HepG2 (cell line): ENCODE measurements at regions not wholly inside any gene's neighbourhood (a gene's known extent, or its start where the extent isn't known, plus 50 kb on each side); places are given as distances from the start of the nearest gene placed in this dataset.

ENCODE experiments used
- ATAC-seq: fragments of 200-7000 bp; cut with Tn5 transposase; 3 replicates; pipeline ENCODE4 v1.9.1; 2020; ENCODE audit warnings: mild to moderate bottlenecking, moderate library complexity
- BruUV-seq: library from RNA; stranded (reverse); fragments of 400-500 nt; replicated peaks from 2 replicates; lab custom pipeline; 2021; lab: Mats Ljungman, UMichigan
- CTCF ChIA-PET: fragments of 300-600 bp; formaldehyde crosslinking; extraction: SDS; loops from one replicate; lab custom pipeline; 2021; ENCODE audit warnings: low total read pairs, inconsistent platforms, low intra/inter-chr PET ratio; lab: Yijun Ruan, JAX
- POLR2A ChIA-PET: fragments of 350-600 bp; sonication (Branson Sonifier 250); formaldehyde crosslinking; loops from one replicate; lab custom pipeline; 2020; ENCODE audit warnings: antibody characterized with exemption, inconsistent platforms; lab: Yijun Ruan, JAX
- DNase-seq: peaks from one replicate; pipeline ENCODE4 v3.0.0-alpha.2; 2015; ENCODE audit warnings: low spot score
- FAIRE-seq: peaks from 3 replicates; lab custom pipeline; 2011; peaks lifted over from hg19 to GRCh38; lab: Jason Lieb, UNC
- H2AFZ ChIP-seq: one replicate; pipeline ENCODE4 v1.6.1; 2011; ENCODE audit warnings: low read length, inconsistent platforms
- H3K27ac ChIP-seq: fragments of 300-600 bp; 3 replicates; pipeline ENCODE4 v1.8.0; 2011; ENCODE audit warnings: mixed run types, mild to moderate bottlenecking, mixed read lengths, low read length, inconsistent platforms; ENCODE audit not compliant: insufficient read depth; ENCODE audit errors: extremely low read length
- H3K27me3 ChIP-seq, 2 experiments: fragments of 200-600 bp in 1 of 2; 2 replicates in 1 of 2; 3 replicates in 1 of 2; pipeline versions ENCODE4 v1.6.0 to v1.8.0; 2011; ENCODE audit warnings: low read length in 2 of 2, mild to moderate bottlenecking in 2 of 2, moderate library complexity in 2 of 2, inconsistent platforms in 1 of 2; ENCODE audit not compliant: insufficient read depth in 2 of 2, control insufficient read depth in 1 of 2
- H3K36me3 ChIP-seq, 2 experiments: fragments of 200-600 bp in 1 of 2; replicated peaks in 1 of 2; 2 replicates in 1 of 2; 3 replicates in 1 of 2; pipeline versions ENCODE4 v1.5.1 to v1.8.0; 2011; ENCODE audit warnings: low read length in 2 of 2, inconsistent platforms in 1 of 2; ENCODE audit not compliant: insufficient read depth in 2 of 2, control insufficient read depth in 1 of 2
- H3K4me1 ChIP-seq: 2 replicates; pipeline ENCODE4 v1.5.1; 2012; ENCODE audit warnings: low read length, inconsistent platforms; ENCODE audit not compliant: insufficient read depth
- H3K4me2 ChIP-seq: 2 replicates; pipeline ENCODE4 v1.6.0; 2011; ENCODE audit warnings: low read depth, low read length, inconsistent platforms
- H3K4me3 ChIP-seq, 3 experiments: fragments of 200-600 bp in 1 of 3; sonication (generic), shearing (Covaris generic) in 1 of 3; replicated peaks in 1 of 3; 2 replicates each; pipeline ENCODE4 v1.5.1; 2011 to 2016; ENCODE audit warnings: low read length in 3 of 3, inconsistent platforms in 2 of 3, low read depth in 2 of 3, mild to moderate bottlenecking in 2 of 3, control low read depth in 1 of 3, mixed read lengths in 1 of 3; ENCODE audit not compliant: insufficient read depth in 1 of 3
- H3K79me2 ChIP-seq: one replicate; pipeline ENCODE4 v1.6.1; 2011; ENCODE audit warnings: low read length, inconsistent platforms; ENCODE audit not compliant: insufficient read depth
- H3K9ac ChIP-seq: 2 replicates; pipeline ENCODE4 v1.6.0; 2011; ENCODE audit warnings: mild to moderate bottlenecking, low read depth, low read length, inconsistent platforms; ENCODE audit not compliant: insufficient read depth
- H3K9me3 ChIP-seq: 2 replicates; pipeline ENCODE4 v1.5.1; 2012; ENCODE audit warnings: mild to moderate bottlenecking, low read length
- H4K20me1 ChIP-seq: 2 replicates; pipeline ENCODE4 v1.6.0; 2011; ENCODE audit warnings: inconsistent platforms, mild to moderate bottlenecking, low read length, moderate library complexity; ENCODE audit not compliant: insufficient read depth
- CEBPB ChIP-seq: IDR thresholded peaks from 2 replicates; pipeline ENCODE4 v1.6.1; 2011; ENCODE audit warnings: low read depth, low read length, improper control_type of control experiment, borderline replicate concordance
- ELF3 ChIP-seq: IDR thresholded peaks from 2 replicates; pipeline ENCODE4 v1.6.1; 2016; ENCODE audit warnings: missing genetic modification reagents, missing compliant biosample characterization
- EZH2 ChIP-seq: conservative IDR thresholded peaks from 2 replicates; pipeline ENCODE4 v1.6.1; 2012; ENCODE audit warnings: mild to moderate bottlenecking, low read depth, low read length, moderate library complexity
- FOXA3 ChIP-seq: IDR thresholded peaks from 2 replicates; pipeline ENCODE4 v1.6.1; 2016; ENCODE audit warnings: missing genetic modification reagents, missing compliant biosample characterization
- MAFG ChIP-seq: sonication (generic); formaldehyde crosslinking; IDR thresholded peaks from 2 replicates; pipeline ENCODE4 v1.5.1; 2020; ENCODE audit warnings: mild to moderate bottlenecking, missing genetic modification reagents
- ZNF232 ChIP-seq: sonication (generic); formaldehyde crosslinking; IDR thresholded peaks from 2 replicates; pipeline ENCODE4 v1.4.0; 2020; ENCODE audit warnings: missing genetic modification reagents, borderline replicate concordance
- WGBS: methylation state at CpG from one replicate; pipeline ENCODE4 v1.1.6; 2017; ENCODE audit warnings: low lambda C conversion rate; 5-methylcytosine and 5-hydroxymethylcytosine counted together
- in situ Hi-C: cut with HindIII; loops from 2 replicates; pipeline ENCODE4 v1.10.0; 2017; ENCODE audit warnings: low pct_unique_long_range_greater_than_20kb; ENCODE audit not compliant: extremely low pct_ligation_motif_present
- intact Hi-C: fragments of 100-400 bp; cut with micrococcal nuclease; formaldehyde crosslinking; loops from one replicate; pipeline ENCODE4 v1.10.0; 2022; ENCODE audit not compliant: unreplicated experiment
- TF ChIP-seq, protein P1 (sequence below): IDR thresholded peaks from 2 replicates; pipeline ENCODE4 v1.6.1; 2016
- TF ChIP-seq, protein P2 (sequence below): sonication (generic); formaldehyde crosslinking; IDR thresholded peaks from 2 replicates; pipeline ENCODE4 v1.8.1; 2023; ENCODE audit warnings: mild to moderate bottlenecking, missing genetic modification reagents
- TF ChIP-seq, protein P3 (sequence below): sonication (generic); formaldehyde crosslinking; IDR thresholded peaks from 2 replicates; pipeline ENCODE4 v1.4.0; 2020; ENCODE audit warnings: missing genetic modification reagents, mild to moderate bottlenecking, borderline replicate concordance
- TF ChIP-seq, protein P4 (sequence below): sonication (generic); formaldehyde crosslinking; IDR thresholded peaks from 2 replicates; pipeline ENCODE4 v1.8.1; 2023; ENCODE audit warnings: mild to moderate bottlenecking, moderate library complexity, missing genetic modification reagents

DNA sequence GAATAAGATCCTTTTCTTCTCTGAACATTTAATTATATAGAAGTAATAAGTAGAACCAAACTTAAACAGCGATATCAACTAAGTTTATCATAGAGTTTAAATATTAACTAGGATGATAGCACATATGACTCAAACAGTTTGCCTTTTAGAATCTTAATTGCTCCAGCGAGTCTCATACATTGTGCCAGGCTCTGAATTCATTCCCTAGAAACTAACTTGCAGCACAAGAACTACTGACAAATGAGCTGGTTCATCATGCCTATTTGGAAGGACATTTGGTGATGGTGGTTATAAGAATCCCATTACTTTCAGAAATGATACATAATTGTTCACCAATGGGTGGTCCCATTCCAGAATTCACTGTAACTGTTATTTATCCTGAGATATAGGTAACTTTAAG lies 1026.6 kb upstream of the DDX18 start:
- H3K27me3 ChIP-seq = no peaks in the 10 kb centered on the region
- 11% methylated on average over 2 of the region's 2 CpGs for WGBS
- BruUV-seq = no TSS peak
- no peaks in the 10 kb centered on the region for H3K79me2 ChIP-seq
- no peak overlapping the region for H3K4me3 ChIP-seq
- no peaks in the 10 kb centered on the region for H3K36me3 ChIP-seq
- ChIA-PET POLR2A (no interaction called here), CTCF (no interaction called here)
- no peaks in the 10 kb centered on the region for H4K20me1 ChIP-seq
- H3K4me1 ChIP-seq = no peaks in the 10 kb centered on the region
- no peak overlapping the region for H3K4me2 ChIP-seq
- intact Hi-C loops (no loop called here), in situ Hi-C loops (no loop called here)
- H3K9me3 ChIP-seq = peaks cover 84% of the 10 kb centered on the region
- H3K27ac ChIP-seq = no peak overlapping the region
- FAIRE-seq (no peak), DNase-seq (no peak), ATAC-seq (no peak)
- H3K9ac ChIP-seq = no peak overlapping the region
- H2AFZ ChIP-seq = no peak overlapping the region
- TF ChIP-seq MAFG (CRISPR knock-in tag) (no peak), ELF3 (no peak), ZNF232 (CRISPR knock-in tag) (no peak), EZH2 (no peak), CEBPB (no peak), FOXA3 (no peak)
- TF ChIP-seq, protein P1, sequence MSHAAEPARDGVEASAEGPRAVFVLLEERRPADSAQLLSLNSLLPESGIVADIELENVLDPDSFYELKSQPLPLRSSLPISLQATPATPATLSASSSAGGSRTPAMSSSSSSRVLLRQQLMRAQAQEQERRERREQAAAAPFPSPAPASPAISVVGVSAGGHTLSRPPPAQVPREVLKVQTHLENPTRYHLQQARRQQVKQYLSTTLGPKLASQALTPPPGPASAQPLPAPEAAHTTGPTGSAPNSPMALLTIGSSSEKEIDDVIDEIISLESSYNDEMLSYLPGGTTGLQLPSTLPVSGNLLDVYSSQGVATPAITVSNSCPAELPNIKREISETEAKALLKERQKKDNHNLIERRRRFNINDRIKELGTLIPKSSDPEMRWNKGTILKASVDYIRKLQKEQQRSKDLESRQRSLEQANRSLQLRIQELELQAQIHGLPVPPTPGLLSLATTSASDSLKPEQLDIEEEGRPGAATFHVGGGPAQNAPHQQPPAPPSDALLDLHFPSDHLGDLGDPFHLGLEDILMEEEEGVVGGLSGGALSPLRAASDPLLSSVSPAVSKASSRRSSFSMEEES (CRISPR knock-in tag) = no peak
- TF ChIP-seq, protein P2, sequence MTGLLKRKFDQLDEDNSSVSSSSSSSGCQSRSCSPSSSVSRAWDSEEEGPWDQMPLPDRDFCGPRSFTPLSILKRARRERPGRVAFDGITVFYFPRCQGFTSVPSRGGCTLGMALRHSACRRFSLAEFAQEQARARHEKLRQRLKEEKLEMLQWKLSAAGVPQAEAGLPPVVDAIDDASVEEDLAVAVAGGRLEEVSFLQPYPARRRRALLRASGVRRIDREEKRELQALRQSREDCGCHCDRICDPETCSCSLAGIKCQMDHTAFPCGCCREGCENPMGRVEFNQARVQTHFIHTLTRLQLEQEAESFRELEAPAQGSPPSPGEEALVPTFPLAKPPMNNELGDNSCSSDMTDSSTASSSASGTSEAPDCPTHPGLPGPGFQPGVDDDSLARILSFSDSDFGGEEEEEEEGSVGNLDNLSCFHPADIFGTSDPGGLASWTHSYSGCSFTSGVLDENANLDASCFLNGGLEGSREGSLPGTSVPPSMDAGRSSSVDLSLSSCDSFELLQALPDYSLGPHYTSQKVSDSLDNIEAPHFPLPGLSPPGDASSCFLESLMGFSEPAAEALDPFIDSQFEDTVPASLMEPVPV (CRISPR knock-in tag) = no peak
- TF ChIP-seq, protein P3, sequence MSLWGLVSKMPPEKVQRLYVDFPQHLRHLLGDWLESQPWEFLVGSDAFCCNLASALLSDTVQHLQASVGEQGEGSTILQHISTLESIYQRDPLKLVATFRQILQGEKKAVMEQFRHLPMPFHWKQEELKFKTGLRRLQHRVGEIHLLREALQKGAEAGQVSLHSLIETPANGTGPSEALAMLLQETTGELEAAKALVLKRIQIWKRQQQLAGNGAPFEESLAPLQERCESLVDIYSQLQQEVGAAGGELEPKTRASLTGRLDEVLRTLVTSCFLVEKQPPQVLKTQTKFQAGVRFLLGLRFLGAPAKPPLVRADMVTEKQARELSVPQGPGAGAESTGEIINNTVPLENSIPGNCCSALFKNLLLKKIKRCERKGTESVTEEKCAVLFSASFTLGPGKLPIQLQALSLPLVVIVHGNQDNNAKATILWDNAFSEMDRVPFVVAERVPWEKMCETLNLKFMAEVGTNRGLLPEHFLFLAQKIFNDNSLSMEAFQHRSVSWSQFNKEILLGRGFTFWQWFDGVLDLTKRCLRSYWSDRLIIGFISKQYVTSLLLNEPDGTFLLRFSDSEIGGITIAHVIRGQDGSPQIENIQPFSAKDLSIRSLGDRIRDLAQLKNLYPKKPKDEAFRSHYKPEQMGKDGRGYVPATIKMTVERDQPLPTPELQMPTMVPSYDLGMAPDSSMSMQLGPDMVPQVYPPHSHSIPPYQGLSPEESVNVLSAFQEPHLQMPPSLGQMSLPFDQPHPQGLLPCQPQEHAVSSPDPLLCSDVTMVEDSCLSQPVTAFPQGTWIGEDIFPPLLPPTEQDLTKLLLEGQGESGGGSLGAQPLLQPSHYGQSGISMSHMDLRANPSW (CRISPR knock-in tag) = no peak
- TF ChIP-seq, protein P4, sequence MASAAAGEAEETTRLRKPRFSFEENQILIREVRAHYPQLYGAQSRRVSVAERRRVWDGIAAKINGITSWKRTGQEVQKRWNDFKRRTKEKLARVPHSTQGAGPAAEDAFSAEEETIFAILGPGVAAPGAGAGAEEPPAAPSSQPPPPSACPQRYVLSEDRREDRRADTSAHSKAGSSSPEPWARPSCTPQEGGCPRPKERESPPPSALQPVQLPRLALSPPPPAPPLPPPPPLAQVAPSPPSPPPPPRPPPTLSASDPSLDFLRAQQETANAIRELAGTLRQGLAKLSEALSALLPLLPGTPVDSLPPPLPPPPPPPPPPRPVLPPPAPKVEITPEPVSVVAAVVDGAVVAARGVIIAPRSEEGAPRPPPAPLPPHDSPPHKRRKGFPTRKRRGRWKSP (CRISPR knock-in tag) = no peak
